NT2/D1 (cell line): ENCODE measurements at regions not wholly inside any gene's neighbourhood (a gene's known extent, or its start where the extent isn't known, plus 50 kb on each side); places are given as distances from the start of the nearest gene placed in this dataset.
"Not testable (repeated sequence)": the region's sequence is repeated elsewhere in the genome, so short reads cannot be mapped to it uniquely, and the experiment has no call there.

Experiments
- SUZ12 ChIP-seq: IDR thresholded peaks from 2 replicates; pipeline ENCODE4 v1.6.1; 2011; ENCODE audit not compliant: insufficient read length, insufficient read depth; ENCODE audit errors: extremely low read depth
- YY1 ChIP-seq: IDR thresholded peaks from 2 replicates; pipeline ENCODE4 v1.6.1; 2011; ENCODE audit not compliant: insufficient read length, insufficient read depth
- ZNF274 ChIP-seq: IDR thresholded peaks from 2 replicates; pipeline ENCODE4 v1.6.1; 2011; ENCODE audit warnings: mild to moderate bottlenecking, low read depth, low read length

- not testable (repeated sequence) for TF ChIP-seq ZNF274, YY1, SUZ12
Measured at GRCh38 chr2:87634106-87634505, 113.8 kb upstream of the PLGLB2 start.
